ENCODE measurements at regions not wholly inside any gene's neighbourhood (a gene's known extent, or its start where the extent isn't known, plus 50 kb on each side); places are given as distances from the start of the nearest gene placed in this dataset.

- TF ChIP-seq CTCF (IDR thresholded peaks at IDR 0.05): no peak
- TF ChIP-seq ZFP36 (IDR thresholded peaks at IDR 0.05; ENCODE audit: borderline replicate concordance, partially characterized antibody): no peak
These were observed 345.5 kb downstream of the SQOR start for GRCh38 chr15:45980366-45980765.

Data from A549 (cell line).